ENCODE measurements at regions not wholly inside any gene's neighbourhood (a gene's known extent, or its start where the extent isn't known, plus 50 kb on each side); places are given as distances from the start of the nearest gene placed in this dataset.
"Not testable (repeated sequence)": the region's sequence is repeated elsewhere in the genome, so short reads cannot be mapped to it uniquely, and the experiment has no call there.

DNA sequence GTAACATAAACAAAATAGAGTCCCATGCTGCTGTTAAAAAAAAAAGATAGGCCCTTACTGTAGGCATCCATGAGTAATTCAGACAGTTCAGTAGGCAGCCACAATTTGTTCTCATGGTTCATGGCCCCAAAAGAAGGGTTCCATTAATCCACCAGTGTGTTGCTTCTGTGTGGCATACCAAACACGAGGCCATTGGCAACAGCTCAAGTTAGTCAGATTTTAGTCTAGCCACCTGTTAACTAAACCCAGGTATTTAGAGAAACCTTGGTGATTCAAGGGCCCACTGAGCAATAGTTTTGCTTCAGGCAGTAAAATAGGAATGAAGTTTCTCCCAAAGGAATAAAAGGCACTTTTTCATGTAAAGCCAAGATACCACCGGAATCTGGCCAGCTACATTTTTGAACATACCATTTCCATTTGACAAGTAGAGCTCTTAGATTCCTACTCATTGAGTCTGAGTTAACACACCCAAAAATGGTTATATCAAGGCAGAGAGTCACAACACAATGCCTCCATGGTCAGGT lies 80.1 kb upstream of the SRD5A2 start:
- no peak for DNase-seq (ENCODE audit: low spot score)

DNA sequence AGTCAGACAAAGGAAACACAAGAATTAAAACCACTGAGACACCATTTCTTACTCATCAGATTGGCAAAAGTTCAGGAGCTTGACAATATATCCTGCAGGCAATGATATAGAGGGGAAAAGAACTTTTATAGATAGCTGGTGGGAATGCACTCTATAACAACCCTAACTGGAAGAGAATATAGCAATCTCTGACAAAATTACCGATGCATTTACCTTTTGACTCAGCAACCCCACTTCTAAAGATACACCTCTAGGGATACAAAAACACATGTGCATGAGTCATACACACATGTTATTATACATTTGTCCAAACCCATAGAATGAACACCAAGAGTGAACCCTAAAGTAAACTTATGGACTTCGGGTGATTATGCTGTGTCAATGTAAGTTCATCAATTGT lies 79.4 kb upstream of the SRD5A2 start:
- DNase-seq (ENCODE audit: low spot score), result no peak

- DNase-seq (ENCODE audit: low spot score), result no peak
These were observed 73.5 kb upstream of the SRD5A2 start for GRCh38 chr2:31654241-31654640.

GRCh38 chr2:31651736-31652135 lies 71.0 kb upstream of the SRD5A2 start:
- DNase-seq (ENCODE audit: low spot score), result no peak

DNA sequence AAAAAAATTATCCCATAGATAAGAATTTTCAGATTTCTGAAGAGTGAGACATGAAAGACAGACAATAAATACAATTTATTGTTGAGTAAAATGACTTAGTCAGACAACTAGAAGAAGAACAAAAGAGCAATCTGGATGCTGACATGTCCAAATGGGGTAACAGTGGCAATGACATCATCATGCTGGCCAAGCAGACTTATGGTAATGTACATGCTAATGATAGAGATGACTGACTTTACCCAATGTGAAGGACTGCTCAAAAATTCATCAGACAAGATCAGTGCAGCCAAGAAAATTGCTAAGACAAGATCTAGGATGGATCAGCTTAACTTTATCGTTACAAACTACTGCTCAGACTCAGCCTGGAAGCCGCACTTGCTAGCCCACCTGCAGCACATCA lies 70.5 kb upstream of the SRD5A2 start:
- no peak for DNase-seq (ENCODE audit: low spot score)

GRCh38 chr2:31644551-31644950 lies 63.8 kb upstream of the SRD5A2 start:
- DNase-seq (ENCODE audit: low spot score), result no peak

DNA sequence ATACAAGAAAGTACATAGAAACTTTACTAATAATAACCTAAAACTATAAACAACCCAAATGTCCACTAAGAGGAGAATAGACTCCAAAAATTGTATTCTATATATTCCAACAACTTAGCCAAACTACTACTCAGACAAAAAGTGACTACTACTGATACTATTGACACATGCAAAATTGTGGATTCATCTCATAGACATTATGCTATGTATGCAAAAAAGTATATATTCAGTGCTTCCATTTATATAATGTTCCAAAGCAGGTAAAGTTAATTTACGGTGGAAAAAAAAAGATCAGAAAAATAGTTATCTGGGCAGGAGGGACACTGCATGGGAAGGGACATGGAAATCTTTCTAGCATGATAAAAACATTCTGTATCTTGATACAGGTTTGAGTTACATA lies 62.0 kb upstream of the SRD5A2 start:
- no peak for DNase-seq (ENCODE audit: low spot score)

- DNase-seq (ENCODE audit: low spot score), result not testable (repeated sequence)
These were observed 51.5 kb upstream of the SRD5A2 start for GRCh38 chr2:31632201-31632600.
